GM23338 (cell line): ENCODE measurements at regions not wholly inside any gene's neighbourhood (a gene's known extent, or its start where the extent isn't known, plus 50 kb on each side); places are given as distances from the start of the nearest gene placed in this dataset.

Experiments used
- ATAC-seq: fragments of 200-7000 bp; cut with Tn5 transposase; 3 replicates; pipeline ENCODE4 v1.9.1; 2020
- DNase-seq: peaks from one replicate; pipeline ENCODE4 v3.0.0-alpha.2; 2015; ENCODE audit warnings: low spot score
- H2AFZ ChIP-seq: fragments of 200-600 bp; sonication (generic); 2 replicates; pipeline ENCODE4 v1.8.0; 2016; ENCODE audit warnings: antibody characterized with exemption, mild to moderate bottlenecking, moderate library complexity
- H3F3A ChIP-seq: fragments of 200-600 bp; sonication (generic); replicated peaks from 2 replicates; pipeline ENCODE4 v1.8.0; 2017; ENCODE audit warnings: antibody characterized with exemption, mixed run types, low read depth
- H3K27ac ChIP-seq: fragments of 200-600 bp; sonication (generic); 2 replicates; pipeline ENCODE4 v1.6.1; 2016; ENCODE audit warnings: low read depth
- H3K27me3 ChIP-seq: fragments of 200-600 bp; sonication (generic); 2 replicates; pipeline ENCODE4 v1.8.0; 2016; ENCODE audit warnings: mild to moderate bottlenecking, mixed run types, moderate library complexity; ENCODE audit not compliant: insufficient read depth
- H3K36me3 ChIP-seq: fragments of 200-600 bp; sonication (generic); 2 replicates; pipeline ENCODE4 v1.8.0; 2016; ENCODE audit warnings: mild to moderate bottlenecking; ENCODE audit not compliant: insufficient read depth
- H3K4me1 ChIP-seq: fragments of 200-600 bp; sonication (generic); 2 replicates; pipeline ENCODE4 v1.8.0; 2016; ENCODE audit warnings: mild to moderate bottlenecking, moderate library complexity; ENCODE audit not compliant: insufficient read depth
- H3K4me2 ChIP-seq: fragments of 200-600 bp; sonication (generic); 2 replicates; pipeline ENCODE4 v1.7.1; 2017; ENCODE audit warnings: mixed run types
- H3K4me3 ChIP-seq: fragments of 200-600 bp; sonication (generic); 2 replicates; pipeline ENCODE4 v1.6.1; 2016; ENCODE audit warnings: mixed run types
- H3K79me2 ChIP-seq: fragments of 200-600 bp; sonication (generic); replicated peaks from 2 replicates; pipeline ENCODE4 v1.8.0; 2017; ENCODE audit warnings: mild to moderate bottlenecking; ENCODE audit not compliant: insufficient read depth
- H3K9me2 ChIP-seq: fragments of 200-600 bp; sonication (generic); 2 replicates; pipeline ENCODE4 v1.8.0; 2017; ENCODE audit not compliant: insufficient read depth
- H4K20me1 ChIP-seq: fragments of 200-600 bp; sonication (generic); replicated peaks from 2 replicates; pipeline ENCODE4 v1.8.0; 2017; ENCODE audit warnings: mild to moderate bottlenecking; ENCODE audit not compliant: insufficient read depth
- H3K27ac Mint-ChIP-seq: 2 replicates; pipeline ENCODE4 v1.8.0; 2020; ENCODE audit warnings: inconsistent platforms, mild to moderate bottlenecking, moderate library complexity, mixed read lengths
- H3K27me3 Mint-ChIP-seq: 3 replicates; pipeline ENCODE4 v1.8.0; 2022; ENCODE audit warnings: low read depth, mild to moderate bottlenecking, moderate library complexity, mixed read lengths, inconsistent platforms; ENCODE audit not compliant: insufficient read depth, poor library complexity
- H3K36me3 Mint-ChIP-seq: 3 replicates; pipeline ENCODE4 v1.8.0; 2021; ENCODE audit warnings: low read depth, mild to moderate bottlenecking, inconsistent platforms, moderate library complexity, mixed read lengths
- H3K4me1 Mint-ChIP-seq: 3 replicates; pipeline ENCODE4 v1.8.0; 2020; ENCODE audit warnings: mild to moderate bottlenecking, inconsistent platforms, mixed read lengths
- H3K4me3 Mint-ChIP-seq: 3 replicates; pipeline ENCODE4 v1.8.0; 2021; ENCODE audit warnings: moderate library complexity, mild to moderate bottlenecking, inconsistent platforms, mixed read lengths
- H3K9me3 Mint-ChIP-seq: 3 replicates; pipeline ENCODE4 v1.8.0; 2020; ENCODE audit warnings: moderate library complexity, mild to moderate bottlenecking, inconsistent platforms, mixed read lengths
- CREB1 ChIP-seq: fragments of 250-450 bp; sonication (Bioruptor Pico); IDR thresholded peaks from 2 replicates; pipeline ENCODE4 v1.5.0; 2020; ENCODE audit warnings: low read depth, mild to moderate bottlenecking, moderate library complexity
- EZH2 ChIP-seq: fragments of 200-600 bp; sonication (generic); IDR thresholded peaks from one replicate; pipeline ENCODE4 v1.8.0; 2017; ENCODE audit warnings: antibody characterized with exemption, mild to moderate bottlenecking, low read depth; ENCODE audit not compliant: unreplicated experiment
- EZH2phosphoT487 ChIP-seq: fragments of 200-600 bp; sonication (generic); IDR thresholded peaks from one replicate; pipeline ENCODE4 v1.8.1; 2018; ENCODE audit warnings: antibody characterized with exemption; ENCODE audit not compliant: unreplicated experiment
- JUNB ChIP-seq: IDR thresholded peaks from one replicate; pipeline ENCODE4 v1.6.1; 2016; ENCODE audit warnings: antibody characterized with exemption; ENCODE audit not compliant: unreplicated experiment
- NANOG ChIP-seq: IDR thresholded peaks from 2 replicates; pipeline ENCODE4 v1.6.1; 2016; ENCODE audit warnings: antibody characterized with exemption, borderline replicate concordance
- POLR2AphosphoS5 ChIP-seq: IDR thresholded peaks from 2 replicates; pipeline ENCODE4 v1.6.1; 2016; ENCODE audit warnings: antibody characterized with exemption, low read depth
- STAT1 ChIP-seq: IDR thresholded peaks from one replicate; pipeline ENCODE4 v1.6.1; 2016; ENCODE audit warnings: antibody characterized with exemption; ENCODE audit not compliant: unreplicated experiment
- ZNF114 ChIP-seq: fragments of 250-450 bp; sonication (Bioruptor Pico); IDR thresholded peaks from 2 replicates; pipeline ENCODE4 v1.5.0; 2020; ENCODE audit warnings: mild to moderate bottlenecking, moderate library complexity
- ZNF331 ChIP-seq: fragments of 250-450 bp; sonication (Bioruptor Pico); IDR thresholded peaks from 2 replicates; pipeline ENCODE4 v1.5.0; 2020; ENCODE audit warnings: low read depth, mild to moderate bottlenecking, moderate library complexity
- TF ChIP-seq, protein P1 (sequence below): fragments of 250-450 bp; sonication (Bioruptor Pico); IDR thresholded peaks from 2 replicates; pipeline ENCODE4 v1.5.0; 2020; ENCODE audit warnings: mild to moderate bottlenecking, moderate library complexity
- TF ChIP-seq, protein P2 (sequence below): IDR thresholded peaks from one replicate; pipeline ENCODE4 v1.6.1; 2018; ENCODE audit warnings: antibody characterized with exemption; ENCODE audit not compliant: unreplicated experiment
- TF ChIP-seq, protein P3 (sequence below): IDR thresholded peaks from 2 replicates; pipeline ENCODE4 v1.6.1; 2016; ENCODE audit warnings: antibody characterized with exemption
- TF ChIP-seq, protein P4 (sequence below), 2 experiments: fragments of 200-600 bp in 1 of 2; sonication (generic) in 1 of 2; conservative IDR thresholded peaks; 2 replicates each; pipeline versions ENCODE4 v1.5.1 to v1.6.1; 2016 to 2017; ENCODE audit warnings: antibody characterized with exemption in 2 of 2, low read depth in 2 of 2, mild to moderate bottlenecking in 2 of 2, moderate library complexity in 1 of 2

DNA sequence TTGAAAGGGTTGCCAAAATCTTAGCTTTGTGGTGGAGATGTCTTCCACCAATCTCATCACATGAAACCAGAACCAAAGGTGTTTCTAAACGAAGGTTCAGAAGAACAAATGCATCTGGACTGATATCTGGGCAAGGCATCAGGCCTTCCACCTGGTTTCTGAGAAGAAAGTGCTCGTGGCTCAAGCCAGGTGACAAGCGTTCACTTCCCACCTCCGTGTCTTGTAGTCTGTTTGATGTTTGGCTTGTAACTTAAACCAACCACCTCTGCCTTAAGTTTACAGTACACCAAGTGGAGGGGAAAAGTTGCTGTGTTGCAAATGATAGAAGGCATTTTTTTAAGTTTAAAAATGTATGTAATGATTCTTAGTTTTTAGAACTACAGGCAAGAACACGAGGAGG, 66.9 kb upstream of the MAP3K7 start:
- peak overlapping the region; percentile 87; the same call in 1 of the 2 replicates for H2AFZ ChIP-seq
- peaks cover 4% of the 10 kb centered on the region; the same call in 1 of the 2 replicates for H3K9me2 ChIP-seq
- no peaks in the 10 kb centered on the region for H3K36me3 ChIP-seq
- no peaks in the 10 kb centered on the region; the same call in 1 of the 2 replicates for H3K4me1 ChIP-seq
- Mint-ChIP-seq H3K36me3 (no peaks in the 10 kb centered on the region), H3K27me3 (no peaks in the 10 kb centered on the region), H3K27ac (no peak overlapping the region), H3K4me3 (no peak overlapping the region), H3K4me1 (peaks cover 14% of the 10 kb centered on the region), H3K9me3 (no peaks in the 10 kb centered on the region)
- no peak overlapping the region for H3K4me3 ChIP-seq
- no peaks in the 10 kb centered on the region for H3K27me3 ChIP-seq
- ATAC-seq (no peak), DNase-seq (no peak)
- H3K27ac ChIP-seq = no peak overlapping the region
- H3F3A ChIP-seq = no peaks in the 10 kb centered on the region
- H3K79me2 ChIP-seq = no peaks in the 10 kb centered on the region
- H4K20me1 ChIP-seq = no peaks in the 10 kb centered on the region
- TF ChIP-seq NANOG = no peak
- TF ChIP-seq ZNF114 (CRISPR knock-in tag) = no peak
- no peak for TF ChIP-seq CREB1
- TF ChIP-seq EZH2 = no peak
- TF ChIP-seq, protein P1, sequence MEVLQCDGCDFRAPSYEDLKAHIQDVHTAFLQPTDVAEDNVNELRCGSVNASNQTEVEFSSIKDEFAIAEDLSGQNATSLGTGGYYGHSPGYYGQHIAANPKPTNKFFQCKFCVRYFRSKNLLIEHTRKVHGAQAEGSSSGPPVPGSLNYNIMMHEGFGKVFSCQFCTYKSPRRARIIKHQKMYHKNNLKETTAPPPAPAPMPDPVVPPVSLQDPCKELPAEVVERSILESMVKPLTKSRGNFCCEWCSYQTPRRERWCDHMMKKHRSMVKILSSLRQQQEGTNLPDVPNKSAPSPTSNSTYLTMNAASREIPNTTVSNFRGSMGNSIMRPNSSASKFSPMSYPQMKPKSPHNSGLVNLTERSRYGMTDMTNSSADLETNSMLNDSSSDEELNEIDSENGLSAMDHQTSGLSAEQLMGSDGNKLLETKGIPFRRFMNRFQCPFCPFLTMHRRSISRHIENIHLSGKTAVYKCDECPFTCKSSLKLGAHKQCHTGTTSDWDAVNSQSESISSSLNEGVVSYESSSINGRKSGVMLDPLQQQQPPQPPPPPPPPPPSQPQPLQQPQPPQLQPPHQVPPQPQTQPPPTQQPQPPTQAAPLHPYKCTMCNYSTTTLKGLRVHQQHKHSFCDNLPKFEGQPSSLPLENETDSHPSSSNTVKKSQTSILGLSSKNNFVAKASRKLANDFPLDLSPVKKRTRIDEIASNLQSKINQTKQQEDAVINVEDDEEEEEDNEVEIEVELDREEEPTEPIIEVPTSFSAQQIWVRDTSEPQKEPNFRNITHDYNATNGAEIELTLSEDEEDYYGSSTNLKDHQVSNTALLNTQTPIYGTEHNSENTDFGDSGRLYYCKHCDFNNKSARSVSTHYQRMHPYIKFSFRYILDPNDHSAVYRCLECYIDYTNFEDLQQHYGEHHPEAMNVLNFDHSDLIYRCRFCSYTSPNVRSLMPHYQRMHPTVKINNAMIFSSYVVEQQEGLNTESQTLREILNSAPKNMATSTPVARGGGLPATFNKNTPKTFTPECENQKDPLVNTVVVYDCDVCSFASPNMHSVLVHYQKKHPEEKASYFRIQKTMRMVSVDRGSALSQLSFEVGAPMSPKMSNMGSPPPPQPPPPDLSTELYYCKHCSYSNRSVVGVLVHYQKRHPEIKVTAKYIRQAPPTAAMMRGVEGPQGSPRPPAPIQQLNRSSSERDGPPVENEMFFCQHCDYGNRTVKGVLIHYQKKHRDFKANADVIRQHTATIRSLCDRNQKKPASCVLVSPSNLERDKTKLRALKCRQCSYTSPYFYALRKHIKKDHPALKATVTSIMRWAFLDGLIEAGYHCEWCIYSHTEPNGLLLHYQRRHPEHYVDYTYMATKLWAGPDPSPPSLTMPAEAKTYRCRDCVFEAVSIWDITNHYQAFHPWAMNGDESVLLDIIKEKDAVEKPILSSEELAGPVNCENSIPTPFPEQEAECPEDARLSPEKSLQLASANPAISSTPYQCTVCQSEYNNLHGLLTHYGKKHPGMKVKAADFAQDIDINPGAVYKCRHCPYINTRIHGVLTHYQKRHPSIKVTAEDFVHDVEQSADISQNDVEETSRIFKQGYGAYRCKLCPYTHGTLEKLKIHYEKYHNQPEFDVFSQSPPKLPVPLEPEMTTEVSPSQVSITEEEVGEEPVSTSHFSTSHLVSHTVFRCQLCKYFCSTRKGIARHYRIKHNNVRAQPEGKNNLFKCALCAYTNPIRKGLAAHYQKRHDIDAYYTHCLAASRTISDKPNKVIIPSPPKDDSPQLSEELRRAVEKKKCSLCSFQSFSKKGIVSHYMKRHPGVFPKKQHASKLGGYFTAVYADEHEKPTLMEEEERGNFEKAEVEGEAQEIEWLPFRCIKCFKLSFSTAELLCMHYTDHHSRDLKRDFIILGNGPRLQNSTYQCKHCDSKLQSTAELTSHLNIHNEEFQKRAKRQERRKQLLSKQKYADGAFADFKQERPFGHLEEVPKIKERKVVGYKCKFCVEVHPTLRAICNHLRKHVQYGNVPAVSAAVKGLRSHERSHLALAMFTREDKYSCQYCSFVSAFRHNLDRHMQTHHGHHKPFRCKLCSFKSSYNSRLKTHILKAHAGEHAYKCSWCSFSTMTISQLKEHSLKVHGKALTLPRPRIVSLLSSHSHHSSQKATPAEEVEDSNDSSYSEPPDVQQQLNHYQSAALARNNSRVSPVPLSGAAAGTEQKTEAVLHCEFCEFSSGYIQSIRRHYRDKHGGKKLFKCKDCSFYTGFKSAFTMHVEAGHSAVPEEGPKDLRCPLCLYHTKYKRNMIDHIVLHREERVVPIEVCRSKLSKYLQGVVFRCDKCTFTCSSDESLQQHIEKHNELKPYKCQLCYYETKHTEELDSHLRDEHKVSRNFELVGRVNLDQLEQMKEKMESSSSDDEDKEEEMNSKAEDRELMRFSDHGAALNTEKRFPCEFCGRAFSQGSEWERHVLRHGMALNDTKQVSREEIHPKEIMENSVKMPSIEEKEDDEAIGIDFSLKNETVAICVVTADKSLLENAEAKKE (CRISPR knock-in tag) = no peak
- TF ChIP-seq, protein P2, sequence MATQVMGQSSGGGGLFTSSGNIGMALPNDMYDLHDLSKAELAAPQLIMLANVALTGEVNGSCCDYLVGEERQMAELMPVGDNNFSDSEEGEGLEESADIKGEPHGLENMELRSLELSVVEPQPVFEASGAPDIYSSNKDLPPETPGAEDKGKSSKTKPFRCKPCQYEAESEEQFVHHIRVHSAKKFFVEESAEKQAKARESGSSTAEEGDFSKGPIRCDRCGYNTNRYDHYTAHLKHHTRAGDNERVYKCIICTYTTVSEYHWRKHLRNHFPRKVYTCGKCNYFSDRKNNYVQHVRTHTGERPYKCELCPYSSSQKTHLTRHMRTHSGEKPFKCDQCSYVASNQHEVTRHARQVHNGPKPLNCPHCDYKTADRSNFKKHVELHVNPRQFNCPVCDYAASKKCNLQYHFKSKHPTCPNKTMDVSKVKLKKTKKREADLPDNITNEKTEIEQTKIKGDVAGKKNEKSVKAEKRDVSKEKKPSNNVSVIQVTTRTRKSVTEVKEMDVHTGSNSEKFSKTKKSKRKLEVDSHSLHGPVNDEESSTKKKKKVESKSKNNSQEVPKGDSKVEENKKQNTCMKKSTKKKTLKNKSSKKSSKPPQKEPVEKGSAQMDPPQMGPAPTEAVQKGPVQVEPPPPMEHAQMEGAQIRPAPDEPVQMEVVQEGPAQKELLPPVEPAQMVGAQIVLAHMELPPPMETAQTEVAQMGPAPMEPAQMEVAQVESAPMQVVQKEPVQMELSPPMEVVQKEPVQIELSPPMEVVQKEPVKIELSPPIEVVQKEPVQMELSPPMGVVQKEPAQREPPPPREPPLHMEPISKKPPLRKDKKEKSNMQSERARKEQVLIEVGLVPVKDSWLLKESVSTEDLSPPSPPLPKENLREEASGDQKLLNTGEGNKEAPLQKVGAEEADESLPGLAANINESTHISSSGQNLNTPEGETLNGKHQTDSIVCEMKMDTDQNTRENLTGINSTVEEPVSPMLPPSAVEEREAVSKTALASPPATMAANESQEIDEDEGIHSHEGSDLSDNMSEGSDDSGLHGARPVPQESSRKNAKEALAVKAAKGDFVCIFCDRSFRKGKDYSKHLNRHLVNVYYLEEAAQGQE = no peak
- TF ChIP-seq ZNF331 (CRISPR knock-in tag) = no peak
- TF ChIP-seq, protein P3, sequence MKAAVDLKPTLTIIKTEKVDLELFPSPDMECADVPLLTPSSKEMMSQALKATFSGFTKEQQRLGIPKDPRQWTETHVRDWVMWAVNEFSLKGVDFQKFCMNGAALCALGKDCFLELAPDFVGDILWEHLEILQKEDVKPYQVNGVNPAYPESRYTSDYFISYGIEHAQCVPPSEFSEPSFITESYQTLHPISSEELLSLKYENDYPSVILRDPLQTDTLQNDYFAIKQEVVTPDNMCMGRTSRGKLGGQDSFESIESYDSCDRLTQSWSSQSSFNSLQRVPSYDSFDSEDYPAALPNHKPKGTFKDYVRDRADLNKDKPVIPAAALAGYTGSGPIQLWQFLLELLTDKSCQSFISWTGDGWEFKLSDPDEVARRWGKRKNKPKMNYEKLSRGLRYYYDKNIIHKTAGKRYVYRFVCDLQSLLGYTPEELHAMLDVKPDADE = no peak
- no peak for TF ChIP-seq JUNB
- TF ChIP-seq, protein P4, sequence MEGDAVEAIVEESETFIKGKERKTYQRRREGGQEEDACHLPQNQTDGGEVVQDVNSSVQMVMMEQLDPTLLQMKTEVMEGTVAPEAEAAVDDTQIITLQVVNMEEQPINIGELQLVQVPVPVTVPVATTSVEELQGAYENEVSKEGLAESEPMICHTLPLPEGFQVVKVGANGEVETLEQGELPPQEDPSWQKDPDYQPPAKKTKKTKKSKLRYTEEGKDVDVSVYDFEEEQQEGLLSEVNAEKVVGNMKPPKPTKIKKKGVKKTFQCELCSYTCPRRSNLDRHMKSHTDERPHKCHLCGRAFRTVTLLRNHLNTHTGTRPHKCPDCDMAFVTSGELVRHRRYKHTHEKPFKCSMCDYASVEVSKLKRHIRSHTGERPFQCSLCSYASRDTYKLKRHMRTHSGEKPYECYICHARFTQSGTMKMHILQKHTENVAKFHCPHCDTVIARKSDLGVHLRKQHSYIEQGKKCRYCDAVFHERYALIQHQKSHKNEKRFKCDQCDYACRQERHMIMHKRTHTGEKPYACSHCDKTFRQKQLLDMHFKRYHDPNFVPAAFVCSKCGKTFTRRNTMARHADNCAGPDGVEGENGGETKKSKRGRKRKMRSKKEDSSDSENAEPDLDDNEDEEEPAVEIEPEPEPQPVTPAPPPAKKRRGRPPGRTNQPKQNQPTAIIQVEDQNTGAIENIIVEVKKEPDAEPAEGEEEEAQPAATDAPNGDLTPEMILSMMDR (conservative IDR thresholded peaks at IDR 0.05; ENCODE audit: low read depth in 2 of 2) = no peak
- no peak for TF ChIP-seq POLR2AphosphoS5
- no peak for TF ChIP-seq EZH2phosphoT487
- no peak for TF ChIP-seq STAT1
- H3K4me2 ChIP-seq = no peak overlapping the region
